ENCODE measurements at regions not wholly inside any gene's neighbourhood (a gene's known extent, or its start where the extent isn't known, plus 50 kb on each side); places are given as distances from the start of the nearest gene placed in this dataset.

DNA sequence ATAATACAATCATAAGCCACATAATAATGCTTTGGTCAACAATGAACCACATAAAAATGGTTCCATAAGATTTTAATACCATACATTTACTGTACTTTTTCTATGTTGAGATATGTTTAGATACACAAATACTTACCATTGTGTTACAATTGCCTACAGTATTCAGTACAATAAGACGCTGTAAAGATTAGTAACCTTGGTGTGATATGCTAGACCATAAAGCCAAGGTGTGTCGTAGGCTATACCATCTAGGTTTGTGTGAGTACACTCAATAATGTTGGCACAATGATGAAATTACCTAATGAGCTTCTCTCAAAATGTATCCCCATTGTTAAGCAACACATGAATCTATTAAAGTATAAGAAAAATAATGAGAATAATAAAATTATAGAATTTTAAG is 662.3 kb downstream of the SATB2 start:
- DNase-seq (ENCODE audit: low read depth) = no peak

GRCh38 chr2:198791623-198792022 is 666.1 kb downstream of the SATB2 start:
- no peak for DNase-seq (ENCODE audit: low read depth)

GRCh38 chr2:198788676-198789075 is 669.1 kb downstream of the SATB2 start:
- DNase-seq (ENCODE audit: low read depth) = no peak

GRCh38 chr2:198782734-198783133 is 675.0 kb downstream of the SATB2 start:
- DNase-seq (ENCODE audit: low read depth) = no peak

- no peak for DNase-seq (ENCODE audit: low read depth)
Measured at GRCh38 chr2:198776616-198777406, 680.9 kb downstream of the SATB2 start.

- no peak for DNase-seq (ENCODE audit: low read depth)
Measured at GRCh38 chr2:198775737-198776136, 682.0 kb downstream of the SATB2 start.

DNA sequence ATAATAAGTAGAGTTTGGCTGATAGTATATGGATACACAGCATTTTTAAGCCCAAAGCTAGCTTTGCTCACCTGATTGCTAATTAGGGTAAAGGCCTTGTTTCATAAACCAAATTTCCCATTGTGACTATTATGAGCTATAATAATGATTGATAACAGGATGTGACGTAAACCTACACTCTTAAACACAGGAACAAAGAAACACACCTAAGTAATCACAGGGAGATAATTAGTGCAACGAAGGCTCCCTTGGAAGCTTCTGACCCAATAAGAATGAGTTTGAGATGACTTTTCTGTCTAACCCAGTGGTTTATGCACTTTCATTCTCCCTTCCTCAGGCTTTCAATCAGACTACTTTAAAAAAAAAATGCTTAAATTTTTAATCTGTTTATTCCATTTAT is 683.2 kb downstream of the SATB2 start:
- DNase-seq (ENCODE audit: low read depth) = no peak

- DNase-seq (ENCODE audit: low read depth) = no peak
Measured at GRCh38 chr2:198767694-198768093, 690.0 kb downstream of the SATB2 start.

DNA sequence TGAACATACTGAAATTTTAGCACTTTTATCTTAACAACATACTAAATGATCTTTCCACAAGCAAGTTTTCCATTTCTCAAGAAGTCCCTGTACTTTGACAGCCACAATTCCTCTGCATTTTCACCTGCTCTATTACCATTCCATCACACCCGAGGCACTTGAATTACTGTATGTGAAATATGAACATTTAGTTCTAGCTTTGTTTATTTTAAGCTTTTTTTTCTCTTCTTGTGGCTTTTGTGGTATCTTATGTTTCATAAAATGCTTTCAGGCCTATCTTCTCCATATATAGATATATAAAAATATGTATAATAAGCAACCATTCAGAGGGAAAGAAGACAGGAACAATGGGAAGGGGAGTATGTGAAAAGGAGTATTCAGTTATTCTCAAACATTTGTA is 693.9 kb downstream of the SATB2 start:
- no peak for DNase-seq (ENCODE audit: low read depth)

DNA sequence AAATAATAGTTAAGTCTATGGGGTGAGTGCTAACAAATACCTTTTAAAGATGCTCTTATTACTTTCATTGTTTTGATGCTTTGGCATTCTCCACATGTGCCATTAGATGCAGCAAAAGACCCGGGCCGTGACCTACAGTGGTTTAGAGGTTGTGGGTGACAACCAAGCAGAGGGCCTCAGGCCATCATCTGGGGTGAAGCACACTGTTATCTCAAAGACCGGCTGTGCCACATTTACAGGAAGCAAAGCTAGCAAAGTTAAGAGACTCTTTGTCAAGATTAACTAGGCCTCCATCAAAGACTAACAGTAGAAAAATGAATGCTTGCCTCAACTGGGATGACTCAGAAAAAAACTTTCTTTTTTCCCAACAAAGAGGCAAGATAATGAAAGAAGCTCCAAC is 695.3 kb downstream of the SATB2 start:
- no peak for DNase-seq (ENCODE audit: low read depth)

GRCh38 chr2:198757069-198757468 is 700.7 kb downstream of the SATB2 start:
- DNase-seq (ENCODE audit: low read depth) = no peak

DNA sequence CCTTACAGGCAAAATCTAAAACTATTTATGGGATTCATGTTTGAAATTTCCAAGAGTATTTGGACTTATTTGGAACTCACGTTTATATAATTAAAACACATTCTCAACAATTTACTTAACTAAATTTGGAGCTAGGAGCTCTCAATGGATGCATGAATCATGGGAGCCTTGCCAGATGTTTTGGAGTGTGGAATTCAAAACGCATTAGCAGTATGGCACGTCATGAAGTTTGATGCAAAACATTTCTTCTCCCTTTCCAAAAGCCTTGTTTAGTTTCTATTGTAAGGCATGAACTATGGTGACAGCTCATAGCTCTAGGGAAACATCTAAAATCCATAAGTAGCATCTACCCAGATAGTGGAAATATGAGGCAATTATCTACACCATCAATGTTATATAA is 701.6 kb downstream of the SATB2 start:
- DNase-seq (ENCODE audit: low read depth) = no peak

DNA sequence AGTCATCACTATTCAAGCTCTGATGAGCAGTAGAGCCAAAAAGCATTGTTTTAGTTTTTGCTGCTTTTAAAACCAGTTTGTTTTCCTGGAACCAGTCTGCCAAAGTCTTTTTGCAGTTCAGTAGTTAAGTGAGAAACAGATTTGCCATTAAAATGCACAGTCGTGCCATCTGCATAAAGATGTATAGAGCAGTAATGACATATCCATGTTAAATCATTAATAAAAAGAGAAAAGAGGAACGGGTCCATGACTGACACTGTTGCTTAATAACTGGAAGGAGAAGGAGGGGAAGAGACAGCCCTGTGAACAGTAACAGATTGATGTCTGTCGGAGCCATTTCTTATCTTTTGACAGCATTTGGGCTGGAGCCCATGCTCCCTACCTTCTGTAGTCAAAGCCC is 704.6 kb downstream of the SATB2 start:
- no peak for DNase-seq (ENCODE audit: low read depth)

DNA sequence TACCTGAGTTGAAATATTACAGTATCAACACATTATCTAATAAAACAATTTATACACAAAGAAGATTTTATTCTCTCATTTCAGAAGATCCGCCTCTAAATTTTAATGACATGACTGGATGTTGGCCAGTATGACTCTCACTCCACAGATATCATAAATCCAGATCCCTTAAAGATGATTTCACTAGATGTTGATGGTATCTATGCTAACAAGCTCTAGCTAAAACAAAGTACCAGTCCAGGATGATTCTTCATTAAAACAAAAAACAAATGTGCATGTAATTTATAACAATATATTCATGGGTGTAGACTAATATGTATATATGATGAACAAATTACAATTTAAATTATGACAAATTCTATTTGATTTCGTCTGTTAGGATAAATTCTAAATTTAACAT is 708.4 kb downstream of the SATB2 start:
- DNase-seq (ENCODE audit: low read depth) = no peak

GRCh38 chr2:198731842-198732399 is 725.8 kb downstream of the SATB2 start:
- DNase-seq (ENCODE audit: low read depth) = no peak

GRCh38 chr2:198720266-198720665 is 737.5 kb downstream of the SATB2 start:
- DNase-seq (ENCODE audit: low read depth) = no peak

DNA sequence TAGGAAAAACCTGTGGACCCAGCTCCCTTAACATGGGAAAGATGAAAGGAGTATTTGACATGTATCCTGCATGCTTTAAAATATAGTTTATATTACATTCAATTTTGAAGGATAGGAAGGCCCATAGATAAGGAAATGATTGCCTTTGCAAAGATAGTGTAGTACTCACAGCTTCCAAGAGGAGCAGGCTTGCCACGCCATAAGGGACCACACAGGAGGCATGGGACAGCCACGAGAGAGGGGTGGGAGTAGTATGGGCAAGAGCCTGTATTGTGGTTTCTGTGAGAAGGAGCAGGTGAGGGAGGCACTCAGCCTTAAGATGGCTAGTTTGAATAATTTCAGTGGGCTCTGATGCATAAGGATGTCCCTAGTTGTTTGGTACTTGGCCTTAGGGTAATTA is 740.3 kb downstream of the SATB2 start:
- DNase-seq (ENCODE audit: low read depth) = no peak

DNA sequence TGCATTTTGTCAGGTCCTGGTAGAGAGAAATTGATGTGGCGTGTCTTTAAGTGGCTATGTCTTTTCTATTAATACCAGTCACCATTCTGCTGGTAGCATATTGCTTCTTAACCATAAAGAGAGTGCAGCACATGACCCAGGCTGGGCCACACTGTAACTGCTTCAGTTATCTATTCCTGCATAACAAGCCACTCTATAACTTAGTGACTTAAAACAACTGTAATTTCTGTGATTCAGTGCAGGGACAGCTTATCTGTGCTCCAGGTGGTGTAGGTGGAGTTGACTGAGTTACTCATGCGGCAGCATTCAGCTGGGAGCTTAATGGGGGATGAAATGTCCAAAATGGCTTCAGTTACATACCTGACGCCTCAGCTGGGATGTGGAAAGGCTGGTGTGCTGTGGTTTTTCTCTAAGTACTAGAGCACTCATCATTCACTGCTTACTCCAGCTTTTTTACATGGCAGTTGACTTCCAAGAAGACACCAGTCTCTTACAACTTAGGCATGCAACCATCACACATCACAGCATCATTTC is 742.4 kb downstream of the SATB2 start:
- no peak for DNase-seq (ENCODE audit: low read depth)

- DNase-seq (ENCODE audit: low read depth) = no peak
Measured at GRCh38 chr2:198712485-198712884, 745.3 kb downstream of the SATB2 start.

- DNase-seq (ENCODE audit: low read depth) = no peak
Measured at GRCh38 chr2:198711484-198711883, 746.3 kb downstream of the SATB2 start.

DNA sequence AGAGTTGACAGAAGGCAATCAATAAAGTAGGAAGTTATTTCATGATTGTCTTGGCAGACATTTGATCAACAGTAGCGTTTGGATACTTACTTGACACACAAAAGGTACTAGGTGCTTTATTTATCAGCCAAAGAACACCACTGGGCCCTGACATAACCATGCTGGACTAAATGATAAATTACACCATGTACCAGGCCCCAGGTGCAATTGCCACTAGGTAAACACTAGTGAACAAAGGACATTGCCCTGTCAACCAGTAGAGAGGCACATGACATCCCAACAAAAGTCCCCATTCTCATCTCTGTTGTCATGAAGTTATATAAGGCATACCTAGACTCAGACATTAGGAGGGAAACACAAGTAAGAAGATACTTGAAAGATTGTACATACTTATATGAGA is 747.2 kb downstream of the SATB2 start:
- no peak for DNase-seq (ENCODE audit: low read depth)

DNA sequence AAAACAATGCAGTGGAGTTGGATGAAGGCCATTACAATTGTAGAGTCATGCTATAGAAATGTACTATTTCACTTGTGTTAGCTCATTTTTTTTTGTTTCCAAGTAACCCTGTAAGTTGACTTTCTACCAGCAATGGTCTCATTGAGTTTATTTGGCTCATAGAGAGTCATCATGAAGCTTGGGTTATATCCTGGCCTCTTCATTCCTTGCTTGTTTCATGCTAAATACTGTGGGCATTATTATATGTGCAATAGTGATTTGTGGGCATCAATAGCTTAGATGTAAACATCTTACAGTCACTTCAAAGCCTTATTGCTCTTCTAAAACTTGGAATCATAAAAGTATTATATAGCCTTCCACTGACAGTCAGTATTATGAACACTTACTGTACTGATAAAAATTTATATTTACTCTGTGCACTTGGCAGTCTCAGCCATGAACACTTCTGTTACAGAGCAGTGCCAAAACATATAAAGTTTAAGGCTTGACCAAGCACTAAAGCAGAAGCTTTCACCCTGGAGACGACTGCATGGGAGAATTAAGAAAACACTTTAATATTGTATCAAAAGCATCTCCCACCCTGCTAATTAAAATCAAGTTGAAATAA is 751.2 kb downstream of the SATB2 start:
- DNase-seq (ENCODE audit: low read depth) = no peak

DNA sequence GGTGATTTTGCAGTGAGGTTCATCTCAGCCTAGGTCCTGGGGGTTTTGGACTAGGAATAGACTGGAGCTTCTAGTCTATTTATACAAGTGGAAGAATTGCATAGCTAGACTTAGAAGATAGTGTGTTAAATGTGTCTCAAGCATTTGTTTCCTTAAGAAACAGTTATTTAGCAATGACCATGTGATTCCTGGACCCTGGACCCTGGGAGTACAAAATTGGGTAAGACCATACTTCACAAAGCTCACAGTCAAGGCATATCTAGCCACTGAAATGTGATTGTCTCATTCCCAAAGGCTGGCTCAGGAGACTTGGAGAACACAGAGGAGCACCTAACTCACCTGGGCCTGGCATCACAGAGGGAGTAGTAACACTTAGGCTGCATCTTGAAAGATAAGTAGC is 754.5 kb downstream of the SATB2 start:
- no peak for DNase-seq (ENCODE audit: low read depth)

All from T follicular helper cell (primary cell).